ENCODE measurements at regions not wholly inside any gene's neighbourhood (a gene's known extent, or its start where the extent isn't known, plus 50 kb on each side); places are given as distances from the start of the nearest gene placed in this dataset.

- H2AFZ ChIP-seq (ENCODE audit: low read depth, low read length), result no peak overlapping the region
Observed at GRCh38 chr1:8194481-8195227, 123.3 kb upstream of the SLC45A1 start.

DNA sequence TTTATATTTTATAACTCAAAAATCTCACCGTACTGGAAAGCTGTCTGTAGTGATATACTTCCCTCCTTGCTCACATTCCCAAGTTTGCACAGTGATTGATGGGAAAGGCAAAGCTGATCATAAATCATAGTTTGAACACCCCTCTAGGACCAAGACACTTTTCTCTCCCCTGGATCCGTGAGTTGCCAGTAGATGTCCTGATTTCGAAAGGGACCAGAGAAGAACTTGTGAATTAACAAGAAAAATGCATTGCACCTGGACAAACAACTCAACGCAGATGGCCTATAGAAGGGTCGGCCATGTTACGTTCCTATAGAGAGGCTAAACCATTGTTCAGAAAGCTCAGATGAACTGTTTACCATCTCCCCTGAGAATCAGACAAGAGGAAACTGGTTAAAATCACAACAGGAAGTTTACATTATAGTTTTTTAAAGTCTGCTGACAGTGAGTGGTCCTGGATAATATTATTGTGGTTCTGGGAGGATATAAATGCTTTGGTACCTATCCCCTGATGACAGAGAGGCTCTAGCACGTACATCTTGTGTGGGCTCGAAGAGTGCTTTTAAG, 124.0 kb upstream of the SLC45A1 start:
- H3K9ac ChIP-seq (ENCODE audit: low read length), result no peak overlapping the region
- H3K36me3 ChIP-seq (ENCODE audit: insufficient read depth, low read length), result no peaks in the 10 kb centered on the region
- H3F3A ChIP-seq (ENCODE audit: insufficient read depth, low read length, poor library complexity, severe bottlenecking), result no peaks in the 10 kb centered on the region
- H3K9me2 ChIP-seq (ENCODE audit: insufficient read depth, low read length), result no peaks in the 10 kb centered on the region
- no peaks in the 10 kb centered on the region for H4K20me1 ChIP-seq (ENCODE audit: insufficient read depth)
- no peaks in the 10 kb centered on the region for H3K79me2 ChIP-seq (replicated peaks; ENCODE audit: insufficient read depth, low read length)
- H3K4me3 ChIP-seq (ENCODE audit: low read length), result no peak overlapping the region
- H3K27ac ChIP-seq (ENCODE audit: low read length), result no peak overlapping the region
- H3K27me3 ChIP-seq (ENCODE audit: insufficient read depth, low read depth, low read length), result no peaks in the 10 kb centered on the region
- H3K9me3 ChIP-seq (ENCODE audit: low read length), result no peaks in the 10 kb centered on the region
- no peak overlapping the region for H2AFZ ChIP-seq (ENCODE audit: low read depth, low read length)
- H3K4me2 ChIP-seq (ENCODE audit: low read length), result no peak overlapping the region
- TF ChIP-seq RAD21 (conservative IDR thresholded peaks at IDR 0.05) (no peak), MXI1 (conservative IDR thresholded peaks at IDR 0.05; ENCODE audit: poor library complexity, severe bottlenecking) (no peak), POLR2AphosphoS5 (IDR thresholded peaks at IDR 0.05) (no peak), EZH2 (IDR thresholded peaks at IDR 0.05; ENCODE audit: borderline replicate concordance, insufficient read depth, low read length, poor library complexity, severe bottlenecking) (no peak), TAF1 (IDR thresholded peaks at IDR 0.05; ENCODE audit: low read depth) (no peak), SMC3 (conservative IDR thresholded peaks at IDR 0.05; ENCODE audit: poor library complexity) (no peak), EP300 (conservative IDR thresholded peaks at IDR 0.05; ENCODE audit: poor library complexity, severe bottlenecking) (no peak)
- TF ChIP-seq, protein P1, sequence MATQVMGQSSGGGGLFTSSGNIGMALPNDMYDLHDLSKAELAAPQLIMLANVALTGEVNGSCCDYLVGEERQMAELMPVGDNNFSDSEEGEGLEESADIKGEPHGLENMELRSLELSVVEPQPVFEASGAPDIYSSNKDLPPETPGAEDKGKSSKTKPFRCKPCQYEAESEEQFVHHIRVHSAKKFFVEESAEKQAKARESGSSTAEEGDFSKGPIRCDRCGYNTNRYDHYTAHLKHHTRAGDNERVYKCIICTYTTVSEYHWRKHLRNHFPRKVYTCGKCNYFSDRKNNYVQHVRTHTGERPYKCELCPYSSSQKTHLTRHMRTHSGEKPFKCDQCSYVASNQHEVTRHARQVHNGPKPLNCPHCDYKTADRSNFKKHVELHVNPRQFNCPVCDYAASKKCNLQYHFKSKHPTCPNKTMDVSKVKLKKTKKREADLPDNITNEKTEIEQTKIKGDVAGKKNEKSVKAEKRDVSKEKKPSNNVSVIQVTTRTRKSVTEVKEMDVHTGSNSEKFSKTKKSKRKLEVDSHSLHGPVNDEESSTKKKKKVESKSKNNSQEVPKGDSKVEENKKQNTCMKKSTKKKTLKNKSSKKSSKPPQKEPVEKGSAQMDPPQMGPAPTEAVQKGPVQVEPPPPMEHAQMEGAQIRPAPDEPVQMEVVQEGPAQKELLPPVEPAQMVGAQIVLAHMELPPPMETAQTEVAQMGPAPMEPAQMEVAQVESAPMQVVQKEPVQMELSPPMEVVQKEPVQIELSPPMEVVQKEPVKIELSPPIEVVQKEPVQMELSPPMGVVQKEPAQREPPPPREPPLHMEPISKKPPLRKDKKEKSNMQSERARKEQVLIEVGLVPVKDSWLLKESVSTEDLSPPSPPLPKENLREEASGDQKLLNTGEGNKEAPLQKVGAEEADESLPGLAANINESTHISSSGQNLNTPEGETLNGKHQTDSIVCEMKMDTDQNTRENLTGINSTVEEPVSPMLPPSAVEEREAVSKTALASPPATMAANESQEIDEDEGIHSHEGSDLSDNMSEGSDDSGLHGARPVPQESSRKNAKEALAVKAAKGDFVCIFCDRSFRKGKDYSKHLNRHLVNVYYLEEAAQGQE (IDR thresholded peaks at IDR 0.05; ENCODE audit: borderline replicate concordance), result no peak

More at GRCh38 chr1:8194481-8195227, 123.3 kb upstream of the SLC45A1 start:
- Histone ChIP-seq H4K20me1 (ENCODE audit: insufficient read depth) (no peaks in the 10 kb centered on the region), H3K9me2 (ENCODE audit: insufficient read depth, low read length) (no peaks in the 10 kb centered on the region), H3K79me2 (replicated peaks; ENCODE audit: insufficient read depth, low read length) (no peaks in the 10 kb centered on the region), H3K36me3 (ENCODE audit: insufficient read depth, low read length) (no peaks in the 10 kb centered on the region), H3K4me2 (ENCODE audit: low read length) (no peak overlapping the region), H3F3A (ENCODE audit: insufficient read depth, low read length, poor library complexity, severe bottlenecking) (no peaks in the 10 kb centered on the region), H3K9ac (ENCODE audit: low read length) (no peak overlapping the region), H3K9me3 (ENCODE audit: low read length) (no peaks in the 10 kb centered on the region), H3K27ac (ENCODE audit: low read length) (no peak overlapping the region), H3K4me3 (ENCODE audit: low read length) (no peak overlapping the region), H3K27me3 (ENCODE audit: insufficient read depth, low read depth, low read length) (no peaks in the 10 kb centered on the region)
- TF ChIP-seq CTCF (IDR thresholded peaks at IDR 0.05; ENCODE audit: poor library complexity, severe bottlenecking) (no peak), EZH2 (IDR thresholded peaks at IDR 0.05; ENCODE audit: borderline replicate concordance, insufficient read depth, low read length, poor library complexity, severe bottlenecking) (no peak), MXI1 (conservative IDR thresholded peaks at IDR 0.05; ENCODE audit: poor library complexity, severe bottlenecking) (no peak), RAD21 (conservative IDR thresholded peaks at IDR 0.05) (no peak)
- TF ChIP-seq, protein P1 (IDR thresholded peaks at IDR 0.05; ENCODE audit: borderline replicate concordance), result no peak
